A204.1 (cell line): ENCODE measurements at regions not wholly inside any gene's neighbourhood (a gene's known extent, or its start where the extent isn't known, plus 50 kb on each side); places are given as distances from the start of the nearest gene placed in this dataset.

ENCODE experiments used
- FAIRE-seq: peaks from 2 replicates; lab custom pipeline; 2012; peaks lifted over from hg19 to GRCh38; lab: Jason Lieb, UNC

GRCh38 chr1:36542024-36542961 is 59.6 kb upstream of the CSF3R start:
- FAIRE-seq = no peak

DNA sequence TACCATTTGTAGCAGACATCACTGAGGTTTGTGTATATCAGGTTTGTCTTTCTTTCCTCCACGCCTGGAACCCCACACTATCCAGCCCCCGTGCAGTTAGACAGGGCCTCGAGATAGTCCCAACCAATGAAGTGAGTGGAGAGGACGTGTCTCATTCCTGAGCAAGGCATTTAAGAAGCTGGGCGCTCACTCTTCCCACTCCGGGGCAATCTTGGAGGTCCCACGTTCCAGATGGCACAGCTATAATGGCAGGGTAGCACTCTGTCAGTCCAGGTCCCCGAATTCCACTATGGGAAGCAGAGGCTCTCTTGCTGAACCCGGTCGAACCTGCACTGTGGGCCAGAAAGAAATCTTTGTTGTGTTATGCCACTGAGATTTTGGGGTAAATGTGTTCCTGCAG is 57.3 kb upstream of the CSF3R start:
- no peak for FAIRE-seq

DNA sequence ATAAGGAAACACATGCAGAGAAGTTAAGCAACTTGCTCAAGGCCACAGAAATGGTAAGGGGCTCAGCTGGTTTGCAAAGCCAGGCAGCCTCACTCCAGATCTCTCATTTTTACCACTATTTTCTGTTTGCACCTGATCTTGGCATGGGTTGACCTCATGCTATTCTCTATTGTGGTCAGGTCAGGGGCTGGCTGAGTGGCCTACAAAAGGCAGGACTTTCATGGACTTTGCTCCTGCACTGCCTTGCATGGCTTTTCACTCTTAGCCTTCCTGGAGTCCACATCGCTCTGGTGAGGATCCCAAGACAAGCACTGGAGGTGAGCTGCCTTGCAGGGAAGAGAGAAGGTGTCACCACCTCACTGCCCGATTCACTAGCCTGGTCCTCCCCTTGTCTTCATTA is 56.8 kb upstream of the CSF3R start:
- no peak for FAIRE-seq

DNA sequence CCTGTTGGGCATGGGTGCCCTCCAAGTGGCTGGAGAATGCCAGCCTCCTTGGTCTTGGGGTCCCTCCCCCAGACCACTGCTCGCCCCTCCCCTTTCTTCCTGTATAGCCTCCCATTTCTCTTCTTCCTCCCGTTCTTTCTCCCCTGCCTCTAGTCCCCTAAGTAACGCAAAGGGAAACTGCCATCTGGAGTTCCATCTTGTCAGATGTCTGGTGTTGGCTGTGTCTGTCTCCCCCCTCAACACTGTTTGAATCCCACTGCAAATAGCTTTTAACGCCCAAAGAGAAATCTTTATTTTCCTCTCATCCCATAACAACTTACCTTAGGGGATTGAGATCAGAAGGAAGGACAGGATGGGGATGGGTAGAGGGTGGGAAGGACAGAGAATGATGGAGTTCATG is 55.3 kb upstream of the CSF3R start:
- FAIRE-seq = no peak

DNA sequence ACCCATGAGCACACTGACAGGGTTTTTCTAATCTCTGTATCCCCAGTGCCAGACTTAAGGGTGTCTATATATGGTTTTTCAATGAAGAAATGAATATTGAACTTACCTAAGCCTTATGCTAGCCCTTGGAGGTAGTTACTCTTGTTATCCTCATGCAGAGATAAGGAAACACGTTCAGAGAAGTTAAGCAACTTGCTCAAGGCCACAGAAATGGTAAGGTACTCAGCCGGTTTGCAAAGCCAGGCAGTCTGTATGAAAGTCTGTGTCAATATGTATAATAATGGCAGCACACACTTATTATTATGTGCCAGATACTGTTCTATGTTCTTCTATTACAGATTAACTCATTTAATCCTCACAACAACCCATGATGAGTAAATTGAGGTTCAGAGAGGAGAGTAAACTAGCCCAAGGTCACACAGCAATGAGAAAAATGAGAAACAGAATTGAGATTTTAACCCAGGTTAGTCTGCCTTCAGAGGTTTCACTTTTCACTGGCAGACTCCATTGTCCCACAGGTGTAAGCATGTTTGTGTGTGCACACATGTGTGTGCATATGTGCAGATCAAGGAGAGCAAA is 54.6 kb upstream of the CSF3R start:
- FAIRE-seq = no peak

GRCh38 chr1:36536727-36537126 is 54.0 kb upstream of the CSF3R start:
- FAIRE-seq = no peak

DNA sequence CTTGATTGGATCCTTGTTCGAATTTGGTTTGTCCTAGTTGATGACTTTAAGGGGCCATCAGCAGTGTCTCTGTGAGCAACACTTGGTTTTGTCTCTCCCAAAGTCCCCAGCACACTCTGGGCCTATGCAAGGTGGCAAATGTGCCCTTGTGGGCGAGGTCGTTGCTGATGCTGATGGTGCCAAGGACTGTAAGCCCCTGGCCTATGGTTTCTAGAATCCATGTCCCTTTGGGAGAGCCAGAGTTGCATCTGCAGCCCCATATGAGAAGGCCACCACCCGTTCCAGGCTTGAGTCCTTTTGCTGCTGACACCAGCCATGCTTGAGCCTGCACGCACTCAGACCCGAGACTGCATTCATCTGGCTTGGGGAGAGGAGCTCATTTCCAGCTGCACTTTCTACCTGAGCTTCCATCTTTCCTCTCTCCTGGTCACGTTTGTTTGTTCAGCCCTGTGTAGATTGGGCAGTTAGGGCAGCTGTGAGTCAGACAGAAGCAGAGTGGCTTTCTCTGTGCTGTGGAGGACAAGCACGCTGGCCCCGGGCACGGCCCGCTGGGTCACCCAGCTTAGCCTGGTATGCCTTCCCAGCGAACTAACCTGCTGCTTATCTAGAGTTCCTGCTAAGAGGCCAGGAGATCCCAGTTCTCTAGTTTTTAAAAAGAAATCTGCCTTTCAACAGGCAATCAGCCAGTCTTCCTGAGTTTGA is 52.1 kb upstream of the CSF3R start:
- no peak for FAIRE-seq

- FAIRE-seq = no peak
Observed at GRCh38 chr1:36533897-36534296, 51.2 kb upstream of the CSF3R start.

- no peak for FAIRE-seq
Observed at GRCh38 chr1:36532810-36533401, 50.2 kb upstream of the CSF3R start.
